Dendritic cell treated with granulocyte-macrophage colony-stimulating factor and Interleukin-4, amounts not matched to agents 40 ng/mL and 50 ng/mL, for 4 days (primary cell): ENCODE measurements at regions not wholly inside any gene's neighbourhood (a gene's known extent, or its start where the extent isn't known, plus 50 kb on each side); places are given as distances from the start of the nearest gene placed in this dataset.
"Not testable (repeated sequence)": the region's sequence is repeated elsewhere in the genome, so short reads cannot be mapped to it uniquely, and the experiment has no call there.

ENCODE experiments used
- H3K27ac Mint-ChIP-seq: one replicate; pipeline ENCODE4 v1.8.0; 2022; ENCODE audit warnings: mild to moderate bottlenecking, mixed read lengths
- H3K27me3 Mint-ChIP-seq: one replicate; pipeline ENCODE4 v1.8.0; 2022; ENCODE audit warnings: mild to moderate bottlenecking, mixed read lengths
- H3K36me3 Mint-ChIP-seq: one replicate; pipeline ENCODE4 v1.8.0; 2022; ENCODE audit warnings: low read depth, mixed read lengths
- H3K4me1 Mint-ChIP-seq: one replicate; pipeline ENCODE4 v1.8.0; 2022; ENCODE audit warnings: low read depth, mixed read lengths
- H3K4me3 Mint-ChIP-seq: one replicate; pipeline ENCODE4 v1.8.0; 2022; ENCODE audit warnings: mild to moderate bottlenecking, moderate library complexity, mixed read lengths
- H3K9me3 Mint-ChIP-seq: one replicate; pipeline ENCODE4 v1.8.0; 2022; ENCODE audit warnings: mixed read lengths
- intact Hi-C: fragments of 100-400 bp; cut with micrococcal nuclease; formaldehyde crosslinking; loops from one replicate; pipeline ENCODE4 v1.15.0; 2022

DNA sequence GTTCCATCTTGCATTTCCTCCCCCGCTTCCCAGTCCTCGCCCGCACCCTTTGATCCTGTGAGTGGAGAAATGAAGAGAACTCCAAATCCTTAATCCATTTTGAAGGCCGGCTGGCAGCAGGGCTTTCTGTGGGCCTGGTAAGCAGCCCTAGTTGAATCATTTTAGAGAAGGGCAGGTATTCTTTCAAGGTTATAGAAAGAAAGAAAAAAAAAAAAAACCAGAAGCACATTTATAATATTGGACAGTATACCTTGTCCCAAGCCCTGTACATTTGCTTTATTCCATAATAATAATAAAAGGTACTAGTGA, 103.7 kb downstream of the PROP1 start:
- intact Hi-C loops, H3K27ac Mint-ChIP-seq, H3K4me1 Mint-ChIP-seq, H3K27me3 Mint-ChIP-seq, H3K36me3 Mint-ChIP-seq, H3K9me3 Mint-ChIP-seq, H3K4me3 Mint-ChIP-seq: not testable (repeated sequence)

- not testable (repeated sequence) for H3K27me3 Mint-ChIP-seq
These were observed 104.3 kb downstream of the PROP1 start for GRCh38 chr5:177891547-177892356.

GRCh38 chr5:177883295-177883694, 100.6 kb upstream of the FAM153A start:
- H3K27me3 Mint-ChIP-seq, H3K4me1 Mint-ChIP-seq, H3K9me3 Mint-ChIP-seq, H3K27ac Mint-ChIP-seq, H3K4me3 Mint-ChIP-seq, intact Hi-C loops: not testable (repeated sequence)
- H3K36me3 Mint-ChIP-seq = peaks cover 23% of the 10 kb centered on the region

More at GRCh38 chr5:177891547-177892356, 104.3 kb downstream of the PROP1 start:
- H3K36me3 Mint-ChIP-seq, H3K27ac Mint-ChIP-seq, H3K9me3 Mint-ChIP-seq, intact Hi-C loops, H3K4me1 Mint-ChIP-seq, H3K4me3 Mint-ChIP-seq: not testable (repeated sequence)

- Mint-ChIP-seq H3K27ac (peak overlapping the region; percentile 79), H3K4me3 (peak overlapping the region; percentile 85)
- H3K36me3 Mint-ChIP-seq, intact Hi-C loops, H3K27me3 Mint-ChIP-seq, H3K4me1 Mint-ChIP-seq, H3K9me3 Mint-ChIP-seq: not testable (repeated sequence)
These were observed 93.2 kb upstream of the FAM153A start for GRCh38 chr5:177875900-177876238.

- Mint-ChIP-seq H3K4me3 (peak overlapping the region; percentile 85), H3K27ac (peak overlapping the region; percentile 79)
- H3K36me3 Mint-ChIP-seq, H3K4me1 Mint-ChIP-seq, H3K27me3 Mint-ChIP-seq, intact Hi-C loops, H3K9me3 Mint-ChIP-seq: not testable (repeated sequence)
These were observed 92.6 kb upstream of the FAM153A start for GRCh38 chr5:177875013-177875899.

DNA sequence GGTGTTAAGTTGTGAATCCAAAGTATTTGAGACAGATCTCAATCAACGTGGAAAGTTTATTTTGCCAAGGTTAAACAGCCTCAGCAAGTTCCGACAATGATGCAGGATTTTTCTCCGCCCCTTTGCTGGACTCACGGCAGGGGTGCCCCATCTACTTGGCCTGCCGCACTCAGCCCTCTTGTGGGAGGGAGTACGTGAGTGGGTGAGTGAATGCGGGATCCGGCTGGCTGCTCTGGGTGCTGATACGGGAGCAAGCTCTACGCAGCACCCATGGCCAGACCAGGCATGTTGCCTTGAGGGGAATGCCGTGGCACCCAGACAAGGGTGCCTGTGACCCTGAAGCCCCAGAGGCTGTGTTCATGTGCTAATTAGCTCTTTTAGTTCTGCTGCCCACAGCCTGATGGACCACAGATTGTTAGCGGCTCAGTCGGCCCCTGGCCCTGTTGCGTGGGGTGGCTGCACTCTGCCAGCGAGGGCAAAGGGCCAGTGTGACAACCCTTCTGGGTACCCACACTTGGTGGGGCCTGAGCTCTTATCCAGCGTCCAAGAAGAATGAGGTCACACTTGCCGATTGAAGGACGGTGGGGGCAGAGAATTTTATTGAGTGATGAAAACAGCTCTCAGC, 81.2 kb upstream of the FAM153A start:
- H3K27me3 Mint-ChIP-seq, H3K4me3 Mint-ChIP-seq, H3K27ac Mint-ChIP-seq, H3K36me3 Mint-ChIP-seq, intact Hi-C loops, H3K4me1 Mint-ChIP-seq, H3K9me3 Mint-ChIP-seq: not testable (repeated sequence)

DNA sequence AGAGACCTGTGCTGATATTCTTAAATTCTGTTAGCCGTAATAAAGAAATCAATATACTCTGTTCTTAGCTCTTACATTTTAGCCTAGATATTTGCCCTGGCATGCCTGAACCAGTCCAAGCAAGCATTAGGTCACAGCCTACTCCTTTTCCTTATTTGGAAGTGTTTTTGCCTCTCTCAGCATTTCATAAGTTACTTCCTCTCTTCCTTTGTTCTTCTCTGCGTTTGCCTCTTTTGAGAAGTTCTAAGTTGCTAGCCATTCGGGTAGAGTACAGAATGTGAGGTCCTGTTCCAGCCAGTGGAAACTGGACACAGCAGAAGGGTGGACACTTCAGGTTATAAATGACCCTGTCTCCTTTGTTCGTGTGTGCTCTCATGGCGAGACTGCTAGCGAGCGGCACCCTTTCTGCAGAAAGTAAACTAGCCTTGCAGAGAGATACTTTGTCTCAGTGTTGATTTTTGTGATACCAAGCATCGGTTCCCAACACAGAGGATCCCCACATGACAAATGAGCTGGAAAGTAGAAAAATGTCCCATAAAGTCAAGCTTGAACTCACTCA, 75.0 kb upstream of the FAM153A start:
- H3K4me1 Mint-ChIP-seq, intact Hi-C loops, H3K4me3 Mint-ChIP-seq, H3K27ac Mint-ChIP-seq, H3K9me3 Mint-ChIP-seq, H3K27me3 Mint-ChIP-seq, H3K36me3 Mint-ChIP-seq: not testable (repeated sequence)

DNA sequence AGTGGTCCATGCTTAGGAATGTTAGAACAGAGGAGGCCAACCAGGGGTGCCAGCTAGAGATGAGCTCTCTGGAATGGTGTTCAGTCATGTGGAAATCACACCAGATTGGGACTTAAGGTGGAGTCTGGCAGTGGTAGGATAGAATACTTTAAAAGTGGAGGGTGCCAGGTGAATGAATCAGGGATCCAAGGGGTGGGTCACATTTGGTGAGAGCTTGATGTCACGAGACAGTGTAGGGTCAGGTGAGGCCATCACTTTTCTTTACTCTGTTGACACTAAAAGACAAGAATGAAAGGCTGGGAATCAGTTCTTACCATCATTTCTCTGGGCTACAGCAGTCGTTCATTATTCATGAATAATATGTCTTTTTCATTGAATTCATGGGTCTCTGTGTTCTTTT, 73.8 kb upstream of the FAM153A start:
- H3K4me1 Mint-ChIP-seq, H3K9me3 Mint-ChIP-seq, H3K27me3 Mint-ChIP-seq, H3K36me3 Mint-ChIP-seq, H3K4me3 Mint-ChIP-seq, intact Hi-C loops, H3K27ac Mint-ChIP-seq: not testable (repeated sequence)

- H3K4me3 Mint-ChIP-seq, H3K27me3 Mint-ChIP-seq, H3K9me3 Mint-ChIP-seq, H3K36me3 Mint-ChIP-seq, intact Hi-C loops, H3K4me1 Mint-ChIP-seq, H3K27ac Mint-ChIP-seq: not testable (repeated sequence)
These were observed 65.2 kb upstream of the FAM153A start for GRCh38 chr5:177847914-177848313.

GRCh38 chr5:177846598-177846997, 63.9 kb upstream of the FAM153A start:
- intact Hi-C loops, H3K9me3 Mint-ChIP-seq, H3K4me3 Mint-ChIP-seq, H3K36me3 Mint-ChIP-seq, H3K4me1 Mint-ChIP-seq, H3K27me3 Mint-ChIP-seq, H3K27ac Mint-ChIP-seq: not testable (repeated sequence)

DNA sequence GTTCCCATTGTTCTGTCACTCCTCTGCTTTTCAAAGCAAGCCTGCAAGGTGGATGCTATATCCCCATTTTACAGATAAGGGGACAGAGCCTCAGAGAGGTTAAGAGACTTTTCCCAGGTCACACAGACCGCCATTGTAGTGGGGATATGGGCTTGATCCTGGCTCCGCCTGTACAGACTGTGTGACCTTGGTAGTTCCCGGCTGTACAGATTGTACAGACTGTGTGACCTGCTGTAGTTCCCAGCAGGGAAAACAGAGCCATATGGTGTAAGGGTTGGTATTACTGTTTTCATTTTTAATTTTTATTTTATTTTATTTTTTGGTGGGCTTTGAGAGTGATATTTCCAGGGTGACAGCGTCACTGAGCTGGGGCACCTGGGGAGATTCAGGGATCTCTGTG, 63.2 kb upstream of the FAM153A start:
- H3K4me3 Mint-ChIP-seq, H3K4me1 Mint-ChIP-seq, H3K36me3 Mint-ChIP-seq, intact Hi-C loops, H3K27me3 Mint-ChIP-seq, H3K27ac Mint-ChIP-seq, H3K9me3 Mint-ChIP-seq: not testable (repeated sequence)

DNA sequence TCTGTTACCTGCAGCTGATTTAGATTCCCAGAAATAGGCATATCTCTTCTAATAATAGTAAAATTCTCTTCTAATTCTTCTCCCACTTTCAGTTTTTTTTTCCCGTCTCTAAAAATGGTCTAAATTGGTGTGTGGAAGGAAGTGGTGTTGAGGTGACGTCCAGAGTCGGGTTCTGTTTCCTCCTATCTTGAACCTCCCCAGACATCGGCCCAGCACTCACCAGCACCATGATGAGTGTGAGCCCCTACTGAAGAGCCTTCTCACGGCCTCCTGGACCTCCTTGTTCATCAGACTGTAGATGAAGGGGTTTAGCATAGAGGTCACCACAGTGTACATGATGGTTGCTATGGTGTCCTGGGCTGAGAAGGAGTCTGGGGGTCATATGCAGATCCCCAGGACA, 53.5 kb upstream of the FAM153A start:
- H3K4me3 Mint-ChIP-seq, H3K36me3 Mint-ChIP-seq, H3K27ac Mint-ChIP-seq, H3K9me3 Mint-ChIP-seq, H3K4me1 Mint-ChIP-seq, intact Hi-C loops: not testable (repeated sequence)
- peaks cover 12% of the 10 kb centered on the region for H3K27me3 Mint-ChIP-seq
